Stimulated activated CD4-positive, alpha-beta T cell treated with anti-CD3 and anti-CD28 coated beads, Interleukin-4, amount 100 ng/mL, for 1 hour (primary cell): ENCODE measurements at regions not wholly inside any gene's neighbourhood (a gene's known extent, or its start where the extent isn't known, plus 50 kb on each side); places are given as distances from the start of the nearest gene placed in this dataset.
"Not testable (repeated sequence)": the region's sequence is repeated elsewhere in the genome, so short reads cannot be mapped to it uniquely, and the experiment has no call there.

Experiments
- DNase-seq: peaks from one replicate; pipeline ENCODE4 v3.0.0-alpha.2; 2020

DNA sequence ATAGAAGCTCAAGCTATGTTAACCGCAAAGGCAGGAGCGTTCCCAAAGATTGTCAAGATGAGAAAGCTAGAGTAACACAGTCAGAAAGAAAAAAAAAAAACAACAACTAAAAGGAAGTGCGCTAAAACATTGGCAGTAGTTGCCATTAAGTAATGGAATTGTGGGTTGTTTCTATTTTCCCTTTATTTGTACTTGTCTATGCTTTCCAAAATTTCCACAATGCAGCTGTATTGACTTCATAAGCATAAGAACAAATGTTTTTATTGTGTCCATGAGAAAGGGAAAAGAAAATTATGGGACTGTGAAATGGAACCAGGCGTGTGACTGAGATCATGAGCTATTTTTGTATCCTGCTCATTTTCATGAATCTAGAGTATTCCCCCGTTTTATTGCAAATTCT lies 153.4 kb downstream of the TMEM114 start:
- no peak for DNase-seq

- no peak for DNase-seq
Measured at GRCh38 chr16:8431783-8432182, 158.5 kb downstream of the TMEM114 start.

DNA sequence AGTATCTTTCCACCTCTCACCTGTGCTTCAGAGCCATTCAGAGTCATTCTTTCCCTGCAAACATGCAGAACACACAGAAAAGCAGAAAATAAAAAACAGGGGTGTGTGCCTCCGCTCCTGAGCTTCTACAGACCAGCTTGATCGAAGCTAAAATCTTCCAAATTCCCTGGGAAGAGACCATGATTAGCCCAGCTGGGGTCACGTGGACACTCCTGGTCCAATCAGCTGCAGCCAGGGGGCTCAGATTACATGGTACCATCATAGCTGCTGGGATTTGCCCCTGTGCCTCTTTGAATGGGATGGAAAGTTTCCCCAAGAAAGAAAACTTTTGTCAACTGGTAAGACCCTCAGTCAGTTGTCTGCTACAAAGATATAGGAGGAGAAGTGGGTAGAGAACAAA lies 159.9 kb downstream of the TMEM114 start:
- DNase-seq = no peak

DNA sequence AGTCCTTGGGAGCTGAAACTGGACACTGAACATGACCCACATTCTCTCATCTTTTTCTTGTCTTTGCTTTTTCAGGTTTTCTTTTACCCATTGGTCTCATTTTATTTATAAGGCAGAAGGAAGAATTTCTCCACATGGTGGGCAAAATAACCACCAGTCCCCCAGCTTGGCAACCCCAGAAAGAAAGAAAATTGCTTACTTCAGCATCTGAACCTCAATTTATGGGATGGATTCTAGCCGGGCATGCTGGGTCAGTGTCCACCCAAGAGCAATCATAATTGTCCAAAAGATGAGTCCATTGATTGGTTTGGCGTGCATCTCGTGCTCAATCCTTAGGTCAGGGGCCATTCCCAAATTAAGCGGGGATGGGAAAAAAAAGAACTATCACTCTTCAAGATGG lies 163.7 kb downstream of the TMEM114 start:
- no peak for DNase-seq

GRCh38 chr16:8417145-8417544 lies 173.2 kb downstream of the TMEM114 start:
- no peak for DNase-seq

DNA sequence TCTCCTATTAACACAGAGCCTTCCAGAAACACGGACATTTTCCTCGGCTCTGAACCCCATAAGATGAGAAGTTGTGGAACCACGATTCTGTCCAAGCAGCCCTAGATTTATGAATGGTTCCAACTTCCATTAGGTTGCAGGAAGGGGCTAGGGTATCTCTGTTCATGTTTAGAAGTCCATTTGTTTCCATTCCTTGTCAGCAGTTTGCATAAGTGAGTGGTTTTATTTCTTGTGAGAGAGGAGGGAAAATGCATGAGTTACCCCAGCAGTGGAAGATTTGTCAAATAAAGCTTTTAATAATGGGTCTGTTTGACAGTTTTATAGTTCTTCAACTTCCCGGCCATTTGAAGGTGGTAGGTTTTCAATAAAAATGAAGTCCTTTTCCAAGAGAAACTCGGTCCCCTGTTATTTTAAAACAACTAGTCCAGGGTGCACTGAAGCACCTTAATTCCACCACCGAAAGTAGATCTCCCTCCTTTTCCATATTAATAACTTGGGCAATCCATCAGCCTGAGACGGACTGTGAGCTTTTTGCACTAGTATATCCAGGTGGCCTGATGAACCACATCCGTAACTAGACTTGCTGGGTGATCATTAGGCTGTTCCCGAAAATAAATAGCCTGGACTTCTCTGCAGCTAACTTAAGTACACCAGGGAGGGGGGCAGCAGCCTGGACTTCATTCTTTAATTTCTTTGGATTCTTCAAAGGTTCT lies 181.3 kb downstream of the TMEM114 start:
- no peak for DNase-seq

GRCh38 chr16:8407351-8407750 lies 183.0 kb downstream of the TMEM114 start:
- no peak for DNase-seq

GRCh38 chr16:8403978-8404749 lies 186.1 kb downstream of the TMEM114 start:
- DNase-seq = no peak

DNA sequence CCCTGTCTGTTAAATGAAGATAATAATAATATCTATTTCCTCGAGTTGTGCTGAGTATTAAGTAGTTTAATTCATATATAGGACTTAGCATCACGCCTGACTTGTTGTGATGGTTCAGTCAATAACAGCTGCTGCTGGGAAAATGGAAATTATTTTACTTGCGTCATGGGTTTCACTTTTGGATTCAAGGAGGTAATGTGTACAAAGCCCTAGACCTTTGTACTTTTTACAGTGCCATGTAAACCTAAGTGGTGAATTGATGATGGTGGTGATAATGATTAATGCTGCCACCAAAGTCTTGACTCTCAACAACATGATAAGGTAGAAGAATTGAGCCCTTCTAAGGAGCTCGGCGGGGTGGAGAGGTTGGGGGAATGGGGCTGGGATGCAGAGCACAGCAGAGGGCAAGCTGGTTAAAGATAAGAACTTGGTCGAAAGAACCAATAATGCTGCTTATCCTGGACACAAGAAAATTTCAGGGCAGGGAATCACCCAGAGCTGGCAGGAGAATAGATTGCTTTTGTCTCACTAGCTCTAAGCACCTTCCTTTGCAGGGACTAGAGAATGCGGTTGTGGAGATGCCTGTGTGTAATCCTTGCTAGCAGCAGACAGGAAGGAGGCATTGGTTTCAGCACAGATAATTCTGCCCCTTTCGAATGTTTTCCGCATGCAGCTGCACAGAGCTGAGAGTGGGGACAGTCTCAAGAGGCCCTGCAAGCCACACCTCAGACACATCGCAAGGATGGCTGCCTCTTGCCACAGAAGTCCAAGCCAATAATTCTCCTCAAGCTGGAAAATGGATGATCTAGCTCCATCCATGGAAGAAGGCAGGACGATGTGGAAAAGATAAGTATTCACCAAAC lies 187.1 kb downstream of the TMEM114 start:
- DNase-seq = no peak

GRCh38 chr16:8400683-8401082 lies 189.6 kb downstream of the TMEM114 start:
- not testable (repeated sequence) for DNase-seq

GRCh38 chr16:8398548-8398947 lies 191.8 kb downstream of the TMEM114 start:
- DNase-seq = no peak

- DNase-seq = no peak
Measured at GRCh38 chr16:8397223-8397622, 193.1 kb downstream of the TMEM114 start.

DNA sequence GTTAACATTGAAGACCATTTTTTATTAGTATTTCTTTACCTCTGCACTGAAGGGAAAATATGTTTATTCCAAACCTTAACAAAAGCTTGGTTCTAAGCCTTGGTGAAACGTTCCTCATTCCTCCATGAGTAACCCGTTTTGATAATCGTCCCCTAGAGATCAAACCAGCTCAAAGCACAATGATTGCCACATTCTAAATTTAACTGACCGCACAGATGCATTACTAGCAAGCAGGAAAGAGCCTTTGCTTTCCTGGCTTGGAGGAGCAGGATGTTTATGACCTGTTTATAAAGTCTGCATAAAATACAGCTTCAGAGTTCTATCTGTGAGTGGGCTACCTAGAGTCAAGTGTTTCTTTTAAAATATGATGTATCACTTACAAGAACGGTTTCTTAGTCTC lies 193.8 kb downstream of the TMEM114 start:
- no peak for DNase-seq

DNA sequence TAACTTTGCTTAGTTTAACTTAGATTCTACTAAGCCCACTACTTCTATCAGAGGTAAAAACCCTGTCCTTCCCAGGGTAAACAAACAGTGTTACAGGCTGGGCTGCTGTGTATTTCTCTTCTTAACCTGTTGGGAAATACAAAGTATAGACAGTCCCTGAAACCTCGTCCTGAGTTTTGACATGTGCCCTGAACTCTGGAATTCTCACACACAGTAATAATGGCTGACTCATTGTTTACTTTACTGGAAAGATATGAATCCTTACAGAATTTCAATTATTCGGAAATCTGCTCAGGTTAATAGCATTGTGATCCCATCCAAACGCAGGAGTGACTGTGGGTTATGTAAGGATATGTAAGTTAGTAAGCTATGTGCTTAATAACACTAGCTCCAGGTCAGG lies 199.1 kb downstream of the TMEM114 start:
- no peak for DNase-seq

DNA sequence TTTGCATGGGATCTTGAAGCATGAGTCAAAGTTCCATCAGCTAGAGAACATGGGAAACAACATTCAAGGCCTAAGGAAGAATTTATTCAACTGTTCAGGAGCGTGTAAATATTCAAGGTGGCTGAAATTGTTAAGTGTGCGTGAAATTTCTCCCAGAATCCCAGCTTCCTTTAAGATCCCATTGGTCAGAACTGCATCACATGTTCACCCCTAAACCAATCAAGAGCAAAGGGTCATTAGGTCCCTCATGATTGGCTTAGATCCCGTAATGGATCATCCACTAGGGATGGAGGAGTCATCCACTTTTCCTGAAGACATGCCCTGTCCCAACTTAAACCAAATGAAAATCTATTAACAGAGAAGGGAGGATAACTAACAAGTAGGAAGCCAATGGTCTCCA lies 201.6 kb downstream of the TMEM114 start:
- DNase-seq = no peak

- no peak for DNase-seq
Measured at GRCh38 chr16:8381814-8382213, 208.5 kb downstream of the TMEM114 start.

DNA sequence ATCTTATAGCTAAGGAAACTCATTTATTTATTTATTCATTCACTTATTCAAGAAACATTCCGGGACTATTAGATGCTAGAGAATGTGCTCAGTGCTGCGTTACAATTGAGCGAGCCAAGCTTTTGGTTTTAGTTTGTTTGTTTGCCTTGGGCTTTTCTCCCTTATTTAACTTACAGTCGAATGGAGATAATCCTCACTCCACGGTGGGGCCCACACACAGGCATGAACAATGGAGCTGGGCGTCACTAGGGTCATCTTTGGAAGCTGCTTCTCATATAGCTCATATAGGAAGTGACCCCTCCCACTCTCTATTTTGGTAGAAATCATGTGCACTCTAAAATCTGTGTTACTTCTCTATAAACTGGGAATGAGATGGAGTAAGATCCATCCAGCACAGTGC lies 210.0 kb downstream of the TMEM114 start:
- DNase-seq = no peak

DNA sequence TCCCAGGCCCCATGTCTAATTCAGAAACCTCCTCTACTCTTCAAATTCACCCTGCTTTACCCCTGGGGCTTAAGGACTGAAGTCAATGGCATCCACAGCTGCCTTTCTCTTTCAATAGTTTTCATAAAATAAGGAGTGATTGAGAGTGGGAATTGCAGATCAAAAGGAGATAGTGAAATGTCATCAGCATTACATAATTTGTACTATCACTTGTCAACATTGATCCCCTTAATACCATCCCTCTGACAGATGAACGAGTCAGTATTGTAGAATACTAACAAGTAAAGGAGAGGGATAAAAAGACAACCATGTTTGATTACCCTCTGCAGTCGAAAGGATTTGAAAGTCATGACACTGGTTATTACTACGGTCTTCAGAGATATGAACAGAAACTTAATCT lies 212.4 kb downstream of the TMEM114 start:
- DNase-seq = no peak

- no peak for DNase-seq
Measured at GRCh38 chr16:8376858-8377257, 213.5 kb downstream of the TMEM114 start.

DNA sequence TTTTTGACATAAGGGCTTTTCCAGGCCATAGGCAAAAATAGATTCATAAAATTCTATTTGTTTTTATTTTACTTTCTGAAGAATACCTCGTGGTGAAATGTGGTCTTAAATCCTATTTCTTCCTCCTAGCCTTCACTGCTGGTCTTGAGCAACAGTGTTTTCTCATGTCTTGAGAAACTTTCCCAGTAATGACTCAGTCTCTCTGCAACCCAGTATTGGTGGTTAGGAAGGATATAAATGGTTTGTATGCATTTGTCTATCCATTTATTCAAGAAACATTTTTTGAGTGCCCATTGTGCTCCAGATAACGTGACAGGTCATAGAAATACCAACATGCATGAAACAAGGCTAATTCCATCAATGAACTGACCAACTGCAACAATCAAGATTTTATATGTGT lies 213.9 kb downstream of the TMEM114 start:
- no peak for DNase-seq

DNA sequence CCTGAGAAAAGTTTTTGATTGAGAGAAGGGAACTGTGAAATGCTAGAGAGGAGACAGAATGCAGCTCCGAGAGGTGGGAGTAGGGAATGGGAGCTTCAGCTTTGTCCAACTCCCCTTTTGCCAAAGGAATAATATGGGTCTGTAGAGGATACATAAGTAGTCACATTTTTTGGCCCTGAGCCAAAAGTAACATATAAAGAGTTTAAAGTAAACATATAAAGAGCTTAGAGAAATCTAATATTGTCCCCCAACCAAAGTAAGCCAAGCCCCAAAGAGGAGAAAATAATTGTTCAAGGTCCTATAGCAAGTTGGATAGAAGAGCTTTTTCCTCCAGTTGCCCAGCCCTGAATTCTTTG lies 215.1 kb downstream of the TMEM114 start:
- no peak for DNase-seq

- no peak for DNase-seq
Measured at GRCh38 chr16:8374586-8375231, 215.6 kb downstream of the TMEM114 start.
